ENCODE measurements at regions not wholly inside any gene's neighbourhood (a gene's known extent, or its start where the extent isn't known, plus 50 kb on each side); places are given as distances from the start of the nearest gene placed in this dataset.

DNA sequence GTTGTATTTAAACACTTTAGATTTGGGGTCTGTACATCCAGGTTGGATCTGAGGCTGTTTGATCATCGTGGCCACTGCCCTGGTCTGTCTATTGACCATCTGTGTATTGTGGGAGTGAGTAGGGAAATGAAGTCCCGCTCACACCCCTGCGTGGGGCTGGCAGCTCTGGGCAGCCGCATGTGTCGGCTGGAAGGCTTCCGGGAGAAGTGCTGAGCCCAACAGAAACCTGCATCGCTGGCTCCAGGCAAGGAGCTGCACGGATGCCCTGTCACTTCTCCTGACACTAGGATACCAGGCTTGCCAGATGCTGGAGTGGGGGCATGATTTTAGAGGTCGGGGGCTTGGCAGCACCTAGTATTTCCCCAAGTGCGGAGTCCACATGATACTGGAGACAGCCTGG is 93.6 kb downstream of the PHETA1 start:
- Histone ChIP-seq H3K36me3 (ENCODE audit: control insufficient read depth in 3 of 3, insufficient read depth in 3 of 3, low read length in 3 of 3) (no peaks in the 10 kb centered on the region), H3K4me1 (ENCODE audit: control insufficient read depth in 3 of 3, insufficient read depth in 3 of 3, low read length in 3 of 3) (no peaks in the 10 kb centered on the region), H3K9ac (ENCODE audit: low read depth in 1 of 3, low read length in 3 of 3) (no peak overlapping the region), H3K27me3 (ENCODE audit: control insufficient read depth in 3 of 3, insufficient read depth in 3 of 3, low read length in 3 of 3) (peaks cover 23 to 52% (median 47%) of the 10 kb centered on the region in 3 donors), H3K27ac (ENCODE audit: low read depth, low read length) (no peak overlapping the region), H3K4me3 (ENCODE audit: low read length in 3 of 3) (no peak overlapping the region), H3K9me3 (ENCODE audit: control insufficient read depth in 3 of 3, low read length in 3 of 3) (no peaks in the 10 kb centered on the region)

DNA sequence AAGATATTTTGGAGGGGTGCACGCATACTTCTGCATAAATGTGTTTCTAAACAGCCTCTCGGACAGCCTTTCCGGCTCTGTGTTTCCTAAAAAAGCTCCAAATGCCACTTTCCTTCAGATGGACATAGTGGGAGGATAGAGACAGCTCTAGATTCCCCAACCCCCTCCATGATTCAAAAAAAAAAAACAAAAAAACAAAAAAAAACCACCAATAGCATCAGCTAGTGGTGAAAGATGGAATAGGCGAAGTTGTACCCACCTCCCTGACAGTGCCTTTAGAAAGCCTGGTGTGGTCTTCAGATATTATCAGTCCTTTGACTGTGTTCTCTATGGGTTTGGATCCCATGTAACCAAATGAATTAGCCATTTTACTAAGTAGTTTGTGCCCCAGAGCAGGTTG is 94.1 kb downstream of the PHETA1 start:
- Histone ChIP-seq H3K27ac (ENCODE audit: low read depth, low read length) (no peak overlapping the region), H3K9ac (ENCODE audit: low read depth in 1 of 3, low read length in 3 of 3) (no peak overlapping the region), H3K4me3 (ENCODE audit: low read length in 3 of 3) (no peak overlapping the region), H3K36me3 (ENCODE audit: control insufficient read depth in 3 of 3, insufficient read depth in 3 of 3, low read length in 3 of 3) (no peaks in the 10 kb centered on the region), H3K9me3 (ENCODE audit: control insufficient read depth in 3 of 3, low read length in 3 of 3) (no peaks in the 10 kb centered on the region), H3K27me3 (ENCODE audit: control insufficient read depth in 3 of 3, insufficient read depth in 3 of 3, low read length in 3 of 3) (peaks cover 23 to 55% (median 48%) of the 10 kb centered on the region in 3 donors), H3K4me1 (ENCODE audit: control insufficient read depth in 3 of 3, insufficient read depth in 3 of 3, low read length in 3 of 3) (no peaks in the 10 kb centered on the region)

DNA sequence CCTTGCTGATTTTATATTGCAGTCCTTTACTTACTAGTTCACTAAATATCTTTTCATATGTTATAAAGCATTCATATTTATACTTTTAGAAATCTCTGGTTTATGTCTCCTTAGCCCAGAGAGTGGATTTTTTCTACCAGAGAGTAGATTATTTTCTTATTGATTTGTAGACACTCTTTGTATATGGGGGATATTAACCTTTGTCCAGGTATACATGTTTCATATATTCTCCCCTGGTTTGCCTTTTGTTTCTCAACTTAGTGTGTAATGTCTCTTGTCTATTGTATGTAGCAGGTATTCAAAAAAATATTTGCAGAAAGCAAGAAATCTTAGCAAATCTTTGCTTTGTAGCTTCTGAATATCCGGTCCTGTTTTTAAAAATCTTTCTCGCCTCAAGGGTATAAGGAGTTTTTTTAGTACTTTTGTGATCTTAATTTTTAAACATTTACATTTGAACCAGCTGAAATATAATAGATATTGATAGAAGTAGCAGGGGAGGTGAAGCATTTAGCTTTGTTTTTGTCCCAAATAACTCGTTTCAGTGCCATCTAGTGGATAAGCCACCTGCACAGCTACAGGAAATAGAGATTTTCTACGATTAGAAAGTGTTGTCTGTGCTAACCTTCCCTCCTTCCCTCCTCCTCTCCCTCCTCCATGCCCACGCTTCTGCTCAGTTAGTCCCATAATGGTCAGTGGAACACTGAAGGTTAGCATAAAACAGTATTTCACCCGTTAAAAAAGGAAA is 97.0 kb downstream of the PHETA1 start:
- no peak overlapping the region for H3K27ac ChIP-seq (ENCODE audit: low read depth, low read length)
- no peaks in the 10 kb centered on the region for H3K9me3 ChIP-seq (ENCODE audit: control insufficient read depth in 3 of 3, low read length in 3 of 3)
- H3K4me3 ChIP-seq (ENCODE audit: low read length in 3 of 3): no peak overlapping the region
- peaks cover 21 to 47% (median 32%) of the 10 kb centered on the region in 3 donors for H3K27me3 ChIP-seq (ENCODE audit: control insufficient read depth in 3 of 3, insufficient read depth in 3 of 3, low read length in 3 of 3)
- H3K36me3 ChIP-seq (ENCODE audit: control insufficient read depth in 3 of 3, insufficient read depth in 3 of 3, low read length in 3 of 3): no peaks in the 10 kb centered on the region
- no peaks in the 10 kb centered on the region for H3K4me1 ChIP-seq (ENCODE audit: control insufficient read depth in 3 of 3, insufficient read depth in 3 of 3, low read length in 3 of 3)
- no peak overlapping the region for H3K9ac ChIP-seq (ENCODE audit: low read depth in 1 of 3, low read length in 3 of 3)

DNA sequence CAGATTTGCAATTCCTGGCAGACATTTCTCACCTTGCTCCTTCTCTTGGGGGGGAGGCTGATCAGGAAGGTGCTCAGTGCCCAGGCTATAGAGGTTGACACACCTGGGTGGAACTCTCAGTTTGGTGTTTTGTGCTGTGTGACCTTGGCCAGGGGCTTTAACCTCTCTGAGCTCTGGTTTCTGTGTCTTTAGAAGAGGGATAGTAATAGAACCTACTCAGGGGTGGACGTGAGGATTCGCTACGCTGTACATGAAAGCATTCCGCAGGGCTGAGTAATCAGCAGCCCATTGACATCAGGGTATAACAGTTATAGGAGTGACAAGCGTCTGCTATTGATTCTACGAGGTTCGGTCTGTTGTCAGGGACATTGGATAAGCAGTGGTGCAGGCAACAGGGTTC is 98.1 kb downstream of the PHETA1 start:
- H3K4me1 ChIP-seq (ENCODE audit: control insufficient read depth in 3 of 3, insufficient read depth in 3 of 3, low read length in 3 of 3): no peaks in the 10 kb centered on the region
- no peaks in the 10 kb centered on the region for H3K36me3 ChIP-seq (ENCODE audit: control insufficient read depth in 3 of 3, insufficient read depth in 3 of 3, low read length in 3 of 3)
- no peaks in the 10 kb centered on the region for H3K9me3 ChIP-seq (ENCODE audit: control insufficient read depth in 3 of 3, low read length in 3 of 3)
- H3K27me3 ChIP-seq (ENCODE audit: control insufficient read depth in 3 of 3, insufficient read depth in 3 of 3, low read length in 3 of 3): peaks cover 21 to 46% (median 32%) of the 10 kb centered on the region in 3 donors
- no peak overlapping the region for H3K9ac ChIP-seq (ENCODE audit: low read depth in 1 of 3, low read length in 3 of 3)
- no peak overlapping the region for H3K27ac ChIP-seq (ENCODE audit: low read depth, low read length)
- H3K4me3 ChIP-seq (ENCODE audit: low read length in 3 of 3): no peak overlapping the region

DNA sequence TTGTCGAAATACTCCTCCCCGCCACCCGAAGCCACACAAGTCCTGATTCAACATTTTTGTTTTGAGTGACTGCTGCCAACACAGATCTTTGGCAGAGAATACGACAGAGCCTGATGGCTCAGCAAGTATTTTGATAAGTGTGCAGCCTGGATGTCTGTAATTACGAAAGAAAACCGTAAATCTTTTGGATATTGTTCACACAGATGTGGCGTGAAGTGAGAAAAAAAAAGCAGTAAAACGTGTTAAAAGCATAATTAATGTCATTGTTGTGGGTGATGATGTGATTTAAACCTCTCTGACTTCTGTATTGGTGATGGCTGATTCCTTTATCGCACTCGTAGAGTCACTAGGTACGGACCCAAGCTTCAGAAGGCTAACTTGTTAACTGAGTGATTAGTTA is 98.7 kb downstream of the PHETA1 start:
- H3K9ac ChIP-seq (ENCODE audit: low read depth in 1 of 3, low read length in 3 of 3): no peak overlapping the region
- no peaks in the 10 kb centered on the region for H3K9me3 ChIP-seq (ENCODE audit: control insufficient read depth in 3 of 3, low read length in 3 of 3)
- no peak overlapping the region for H3K27ac ChIP-seq (ENCODE audit: low read depth, low read length)
- no peaks in the 10 kb centered on the region for H3K4me1 ChIP-seq (ENCODE audit: control insufficient read depth in 3 of 3, insufficient read depth in 3 of 3, low read length in 3 of 3)
- peaks cover 21 to 42% (median 32%) of the 10 kb centered on the region in 3 donors for H3K27me3 ChIP-seq (ENCODE audit: control insufficient read depth in 3 of 3, insufficient read depth in 3 of 3, low read length in 3 of 3)
- H3K4me3 ChIP-seq (ENCODE audit: low read length in 3 of 3): no peak overlapping the region
- no peaks in the 10 kb centered on the region for H3K36me3 ChIP-seq (ENCODE audit: control insufficient read depth in 3 of 3, insufficient read depth in 3 of 3, low read length in 3 of 3)

DNA sequence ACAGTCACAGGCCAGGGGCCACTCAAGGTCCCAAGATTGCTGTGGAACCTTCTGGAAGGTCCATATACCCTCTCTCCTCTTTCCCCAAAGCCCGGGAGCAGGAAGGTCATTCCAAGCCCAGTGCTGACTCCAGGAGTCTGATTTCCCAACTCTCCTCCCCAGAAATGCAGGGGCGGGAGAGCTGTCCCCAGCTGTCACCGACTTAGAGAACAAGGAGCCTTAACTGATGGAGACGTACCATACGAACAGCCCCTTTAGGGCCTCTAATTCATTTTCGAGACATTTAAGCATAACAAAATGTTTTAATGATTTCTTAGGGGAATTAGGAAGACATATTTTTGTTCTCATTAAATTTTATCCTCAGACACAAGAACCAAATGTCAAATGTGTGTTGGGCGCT is 99.2 kb downstream of the PHETA1 start:
- H3K9me3 ChIP-seq (ENCODE audit: control insufficient read depth in 3 of 3, low read length in 3 of 3): no peaks in the 10 kb centered on the region
- no peaks in the 10 kb centered on the region for H3K36me3 ChIP-seq (ENCODE audit: control insufficient read depth in 3 of 3, insufficient read depth in 3 of 3, low read length in 3 of 3)
- no peak overlapping the region for H3K4me3 ChIP-seq (ENCODE audit: low read length in 3 of 3)
- no peak overlapping the region for H3K27ac ChIP-seq (ENCODE audit: low read depth, low read length)
- no peak overlapping the region for H3K9ac ChIP-seq (ENCODE audit: low read depth in 1 of 3, low read length in 3 of 3)
- no peaks in the 10 kb centered on the region for H3K4me1 ChIP-seq (ENCODE audit: control insufficient read depth in 3 of 3, insufficient read depth in 3 of 3, low read length in 3 of 3)
- H3K27me3 ChIP-seq (ENCODE audit: control insufficient read depth in 3 of 3, insufficient read depth in 3 of 3, low read length in 3 of 3): peaks cover 21 to 39% (median 32%) of the 10 kb centered on the region in 3 donors

DNA sequence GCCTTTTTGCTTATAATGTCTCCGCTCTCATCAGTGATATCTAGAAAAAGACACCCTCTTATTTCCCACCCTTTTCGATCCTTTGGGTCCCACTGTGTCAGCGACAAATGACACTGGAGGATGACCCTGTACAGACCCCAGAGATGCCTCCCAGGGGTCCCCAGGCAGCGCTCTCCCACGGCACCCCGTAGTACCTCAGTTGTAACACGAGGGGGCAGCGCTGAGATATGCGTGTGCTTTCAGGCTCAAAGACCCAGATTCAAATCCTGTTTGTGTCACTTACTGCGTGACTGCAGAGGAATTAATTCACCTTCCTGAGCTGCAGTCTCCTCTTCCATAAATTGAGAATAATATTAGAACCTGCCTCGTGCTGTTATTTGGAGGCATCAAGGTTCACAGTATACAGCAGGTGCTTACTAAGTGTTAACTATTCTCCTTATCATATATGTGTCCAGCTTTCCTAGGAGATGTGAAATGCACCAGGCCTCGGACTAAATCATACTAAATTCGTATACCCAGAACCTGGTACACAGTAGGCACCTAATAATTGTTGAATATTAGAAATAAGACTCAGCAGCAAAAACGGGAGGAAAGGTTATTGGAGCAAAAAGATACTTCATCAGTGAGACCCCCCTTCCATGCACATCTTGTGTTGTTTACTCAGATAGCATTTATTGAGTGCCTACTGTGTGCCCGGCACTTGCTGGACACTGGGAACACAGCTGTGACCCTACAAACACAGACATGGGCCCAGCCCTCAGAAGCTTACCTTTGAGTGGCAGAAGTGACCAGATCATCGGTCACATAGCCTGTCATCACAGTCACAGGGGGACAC is 99.9 kb downstream of the PHETA1 start:
- H3K9ac ChIP-seq (ENCODE audit: low read depth in 1 of 3, low read length in 3 of 3): no peak overlapping the region
- H3K4me1 ChIP-seq (ENCODE audit: control insufficient read depth in 3 of 3, insufficient read depth in 3 of 3, low read length in 3 of 3): no peaks in the 10 kb centered on the region
- H3K27me3 ChIP-seq (ENCODE audit: control insufficient read depth in 3 of 3, insufficient read depth in 3 of 3, low read length in 3 of 3): peaks cover 18 to 35% (median 26%) of the 10 kb centered on the region in 3 donors
- H3K36me3 ChIP-seq (ENCODE audit: control insufficient read depth in 3 of 3, insufficient read depth in 3 of 3, low read length in 3 of 3): no peaks in the 10 kb centered on the region
- no peak overlapping the region for H3K4me3 ChIP-seq (ENCODE audit: low read length in 3 of 3)
- no peak overlapping the region for H3K27ac ChIP-seq (ENCODE audit: low read depth, low read length)
- H3K9me3 ChIP-seq (ENCODE audit: control insufficient read depth in 3 of 3, low read length in 3 of 3): no peaks in the 10 kb centered on the region

DNA sequence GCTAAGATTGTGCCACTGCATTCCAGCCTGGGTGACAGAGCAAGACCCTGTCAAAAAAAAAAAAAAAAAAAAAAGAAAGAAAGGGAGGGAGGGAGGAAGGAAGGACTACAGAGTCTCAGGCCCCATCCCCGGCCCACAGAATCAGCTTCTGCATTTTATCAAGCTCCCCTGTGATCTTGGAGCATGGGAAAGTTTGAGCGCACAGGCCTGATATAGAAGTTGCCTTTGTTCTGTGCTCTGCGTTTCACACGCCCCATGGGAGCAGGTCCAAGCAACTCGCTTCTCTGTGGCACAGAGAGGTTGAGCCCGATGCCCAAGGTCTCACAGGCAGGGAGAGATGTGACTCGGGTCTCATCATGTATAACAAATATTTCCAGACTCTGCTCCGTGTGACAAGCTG is 101.8 kb downstream of the PHETA1 start:
- H3K36me3 ChIP-seq (ENCODE audit: control insufficient read depth in 3 of 3, insufficient read depth in 3 of 3, low read length in 3 of 3): no peaks in the 10 kb centered on the region
- no peak overlapping the region for H3K9ac ChIP-seq (ENCODE audit: low read depth in 1 of 3, low read length in 3 of 3)
- H3K4me1 ChIP-seq (ENCODE audit: control insufficient read depth in 3 of 3, insufficient read depth in 3 of 3, low read length in 3 of 3): no peaks in the 10 kb centered on the region
- H3K27ac ChIP-seq (ENCODE audit: low read depth, low read length): no peak overlapping the region
- H3K27me3 ChIP-seq (ENCODE audit: control insufficient read depth in 3 of 3, insufficient read depth in 3 of 3, low read length in 3 of 3): peaks cover 8 to 22% (median 15%) of the 10 kb centered on the region in 3 donors
- no peaks in the 10 kb centered on the region for H3K9me3 ChIP-seq (ENCODE audit: control insufficient read depth in 3 of 3, low read length in 3 of 3)
- no peak overlapping the region for H3K4me3 ChIP-seq (ENCODE audit: low read length in 3 of 3)

DNA sequence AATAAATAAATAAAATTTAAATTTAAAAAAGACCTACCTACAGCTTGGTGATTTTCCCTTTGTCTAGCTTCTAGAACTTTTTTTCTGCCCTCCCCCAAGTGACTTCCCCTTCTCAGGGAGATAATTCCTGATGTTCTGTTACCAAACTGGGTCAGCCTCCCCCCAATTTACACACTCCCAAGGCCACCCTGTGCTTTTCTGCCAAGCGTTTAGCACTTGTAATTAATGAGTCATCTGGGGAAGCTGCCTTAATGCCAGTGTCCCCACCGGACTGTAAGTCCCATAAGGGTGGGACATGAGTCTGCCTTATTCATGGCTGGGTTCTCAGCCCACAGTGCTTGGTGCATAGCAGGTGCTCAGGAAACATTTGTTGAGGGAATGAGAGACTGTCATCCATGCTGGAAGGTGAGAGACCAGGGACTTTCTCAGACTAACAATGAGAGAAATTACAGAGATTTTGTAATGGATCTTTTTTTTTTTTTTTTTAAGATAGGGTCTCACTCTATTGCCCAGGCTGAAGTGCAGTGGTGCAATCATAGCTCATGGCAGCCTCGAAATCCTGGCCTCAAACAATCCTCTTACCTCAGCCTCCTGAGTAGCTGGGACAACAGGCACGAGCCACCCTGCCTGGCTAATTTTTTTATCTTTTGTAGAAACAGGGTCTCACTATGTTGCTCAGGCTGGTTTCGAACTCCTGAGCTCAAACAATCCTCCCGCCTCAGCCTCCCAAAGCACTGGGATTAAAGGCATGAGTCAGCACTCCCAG is 106.8 kb downstream of the PHETA1 start:
- no peaks in the 10 kb centered on the region for H3K9me3 ChIP-seq (ENCODE audit: control insufficient read depth in 3 of 3, low read length in 3 of 3)
- no peak overlapping the region for H3K9ac ChIP-seq (ENCODE audit: low read depth in 1 of 3, low read length in 3 of 3)
- H3K4me1 ChIP-seq (ENCODE audit: control insufficient read depth in 3 of 3, insufficient read depth in 3 of 3, low read length in 3 of 3): no peaks in the 10 kb centered on the region
- H3K4me3 ChIP-seq (ENCODE audit: low read length in 3 of 3): no peak overlapping the region
- no peaks in the 10 kb centered on the region for H3K36me3 ChIP-seq (ENCODE audit: control insufficient read depth in 3 of 3, insufficient read depth in 3 of 3, low read length in 3 of 3)
- no peak overlapping the region for H3K27ac ChIP-seq (ENCODE audit: low read depth, low read length)
- H3K27me3 ChIP-seq (ENCODE audit: control insufficient read depth in 3 of 3, insufficient read depth in 3 of 3, low read length in 3 of 3): peaks cover 0 to 5% (median 4%) of the 10 kb centered on the region in 3 donors

All from skeletal muscle tissue (tissue), 3 donors.